ENCODE measurements at regions not wholly inside any gene's neighbourhood (a gene's known extent, or its start where the extent isn't known, plus 50 kb on each side); places are given as distances from the start of the nearest gene placed in this dataset.

DNA sequence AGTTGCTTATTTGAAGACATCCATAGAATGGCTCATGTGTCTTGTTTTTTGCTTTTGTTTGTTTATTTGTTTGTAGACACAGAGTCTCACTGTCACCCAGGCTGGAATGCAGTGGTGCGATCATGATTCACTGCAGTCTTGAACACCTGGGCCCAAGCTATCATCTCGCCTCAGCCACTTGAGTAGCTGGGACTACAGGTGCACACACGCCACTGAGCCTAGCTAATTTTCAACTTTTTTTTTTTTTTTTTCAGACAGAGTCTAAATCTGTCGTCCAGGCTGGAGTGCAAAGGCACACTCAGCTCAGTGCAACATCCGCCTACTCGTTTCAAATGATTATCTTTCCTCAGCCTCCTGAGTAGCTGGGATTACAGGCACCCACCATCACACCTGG is 83.3 kb upstream of the KLF6 start:
- TF ChIP-seq, protein P1, sequence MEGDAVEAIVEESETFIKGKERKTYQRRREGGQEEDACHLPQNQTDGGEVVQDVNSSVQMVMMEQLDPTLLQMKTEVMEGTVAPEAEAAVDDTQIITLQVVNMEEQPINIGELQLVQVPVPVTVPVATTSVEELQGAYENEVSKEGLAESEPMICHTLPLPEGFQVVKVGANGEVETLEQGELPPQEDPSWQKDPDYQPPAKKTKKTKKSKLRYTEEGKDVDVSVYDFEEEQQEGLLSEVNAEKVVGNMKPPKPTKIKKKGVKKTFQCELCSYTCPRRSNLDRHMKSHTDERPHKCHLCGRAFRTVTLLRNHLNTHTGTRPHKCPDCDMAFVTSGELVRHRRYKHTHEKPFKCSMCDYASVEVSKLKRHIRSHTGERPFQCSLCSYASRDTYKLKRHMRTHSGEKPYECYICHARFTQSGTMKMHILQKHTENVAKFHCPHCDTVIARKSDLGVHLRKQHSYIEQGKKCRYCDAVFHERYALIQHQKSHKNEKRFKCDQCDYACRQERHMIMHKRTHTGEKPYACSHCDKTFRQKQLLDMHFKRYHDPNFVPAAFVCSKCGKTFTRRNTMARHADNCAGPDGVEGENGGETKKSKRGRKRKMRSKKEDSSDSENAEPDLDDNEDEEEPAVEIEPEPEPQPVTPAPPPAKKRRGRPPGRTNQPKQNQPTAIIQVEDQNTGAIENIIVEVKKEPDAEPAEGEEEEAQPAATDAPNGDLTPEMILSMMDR (IDR thresholded peaks at IDR 0.05; ENCODE audit: insufficient read depth, low read length, poor library complexity, severe bottlenecking), result no peak
- TF ChIP-seq EZH2phosphoT487 (conservative IDR thresholded peaks at IDR 0.05; ENCODE audit: low read length), result no peak
